GM18909 (cell line): ENCODE measurements at regions not wholly inside any gene's neighbourhood (a gene's known extent, or its start where the extent isn't known, plus 50 kb on each side); places are given as distances from the start of the nearest gene placed in this dataset.
"Not testable (repeated sequence)": the region's sequence is repeated elsewhere in the genome, so short reads cannot be mapped to it uniquely, and the experiment has no call there.

Experiments used
- ATAC-seq: cut with Tn5 transposase; IDR thresholded peaks from one replicate; pipeline ENCODE4 v1.9.1; 2021; ENCODE audit warnings: mild to moderate bottlenecking; ENCODE audit not compliant: unreplicated experiment, poor library complexity

DNA sequence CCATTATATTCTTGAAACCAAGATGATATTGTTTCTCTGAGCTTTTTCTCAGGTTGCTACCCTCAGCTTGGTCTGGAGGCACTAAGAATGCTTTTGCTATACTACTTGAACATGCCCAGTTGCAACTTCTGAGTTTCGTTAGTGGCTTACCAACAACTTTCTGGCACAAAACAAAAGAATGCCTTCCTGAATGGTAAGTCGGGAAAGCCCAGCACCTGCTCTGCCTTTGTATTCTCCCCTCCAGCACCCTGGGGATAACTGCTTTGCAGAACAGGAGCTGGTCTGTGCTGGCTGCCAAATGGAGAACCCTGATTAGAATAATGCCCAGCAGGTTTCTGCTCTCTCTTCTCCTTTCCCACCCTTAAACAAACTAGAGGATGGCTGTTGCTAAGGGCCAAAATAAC is 149.3 kb downstream of the TGFB2 start:
- ATAC-seq = no peak

DNA sequence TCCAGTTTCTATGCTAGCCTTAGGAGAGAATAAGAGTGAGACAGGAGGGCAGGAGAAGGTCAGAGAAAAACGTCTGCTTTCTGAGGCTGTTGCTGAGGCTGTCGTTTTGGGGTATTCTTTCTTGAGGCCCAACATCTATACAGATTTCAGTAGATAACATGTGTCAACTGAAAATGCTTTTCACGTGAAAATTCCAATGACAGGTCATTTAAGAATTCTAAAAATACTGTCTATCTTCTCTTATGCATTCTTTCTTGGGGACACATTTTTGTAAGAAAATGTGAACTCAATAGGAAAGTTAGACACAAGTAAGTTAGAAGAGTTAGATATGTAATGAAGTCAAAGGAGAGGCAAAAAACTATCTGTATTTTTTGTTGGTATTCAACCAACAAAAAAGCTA is 150.8 kb downstream of the TGFB2 start:
- ATAC-seq = no peak

DNA sequence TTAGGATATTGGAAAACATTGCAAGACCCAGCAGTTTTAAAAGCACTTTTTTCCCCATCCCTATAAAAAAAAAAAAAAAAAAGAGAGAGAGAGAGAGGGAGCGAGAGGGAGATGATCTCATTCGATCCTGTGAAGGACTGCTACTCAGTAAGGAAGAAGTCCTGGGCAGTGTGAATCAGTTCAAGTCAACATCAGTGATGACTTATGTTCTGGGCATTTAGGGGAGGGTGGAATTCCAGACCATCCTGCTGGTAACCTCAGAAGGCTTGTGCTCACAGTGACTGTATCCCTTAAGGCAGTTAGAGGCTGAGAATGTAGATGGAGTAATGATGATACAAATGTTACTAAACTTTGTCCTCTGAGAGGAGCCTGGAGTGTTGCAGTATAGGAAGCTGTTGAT is 151.4 kb downstream of the TGFB2 start:
- no peak for ATAC-seq

DNA sequence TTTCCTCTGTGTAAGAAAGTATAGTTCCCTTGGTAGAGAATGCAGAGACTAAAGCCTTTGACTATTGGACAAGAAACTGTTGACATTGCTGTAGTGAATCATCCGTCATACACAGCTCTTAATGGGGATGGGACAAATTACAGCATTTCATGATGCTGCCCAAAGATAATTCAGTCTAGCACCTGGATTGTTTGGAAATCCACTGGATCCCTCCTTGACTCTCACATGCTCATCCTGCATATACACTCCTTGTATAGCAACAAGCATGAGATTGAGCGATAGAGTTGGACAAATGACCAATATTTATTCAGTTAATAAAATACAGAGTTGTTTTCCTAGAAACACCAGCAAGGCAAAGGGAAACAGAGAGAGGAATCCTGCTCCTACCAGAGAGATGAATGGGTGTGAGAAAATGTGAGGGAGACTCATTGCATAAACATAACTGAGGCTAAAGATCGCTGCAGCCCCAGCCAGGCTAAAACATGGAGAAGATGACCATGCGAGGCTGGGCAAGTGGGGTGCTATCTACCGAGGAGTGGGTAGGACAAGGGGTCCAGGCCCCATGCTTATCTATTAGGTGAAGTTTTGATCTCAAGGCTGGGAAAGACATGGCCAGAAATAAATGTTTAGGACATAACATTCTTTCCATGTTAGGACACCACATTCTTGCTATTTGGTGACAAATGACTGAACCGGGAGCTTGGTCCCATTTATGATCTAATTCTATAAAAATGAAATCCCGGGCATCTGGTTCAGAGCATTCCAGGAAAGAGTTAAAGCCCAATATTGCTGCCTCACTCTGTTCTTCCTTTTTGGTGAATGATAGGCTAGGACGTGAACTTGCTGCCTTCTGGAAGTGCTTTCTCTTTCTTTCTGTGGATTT is 153.2 kb downstream of the TGFB2 start:
- no peak for ATAC-seq

DNA sequence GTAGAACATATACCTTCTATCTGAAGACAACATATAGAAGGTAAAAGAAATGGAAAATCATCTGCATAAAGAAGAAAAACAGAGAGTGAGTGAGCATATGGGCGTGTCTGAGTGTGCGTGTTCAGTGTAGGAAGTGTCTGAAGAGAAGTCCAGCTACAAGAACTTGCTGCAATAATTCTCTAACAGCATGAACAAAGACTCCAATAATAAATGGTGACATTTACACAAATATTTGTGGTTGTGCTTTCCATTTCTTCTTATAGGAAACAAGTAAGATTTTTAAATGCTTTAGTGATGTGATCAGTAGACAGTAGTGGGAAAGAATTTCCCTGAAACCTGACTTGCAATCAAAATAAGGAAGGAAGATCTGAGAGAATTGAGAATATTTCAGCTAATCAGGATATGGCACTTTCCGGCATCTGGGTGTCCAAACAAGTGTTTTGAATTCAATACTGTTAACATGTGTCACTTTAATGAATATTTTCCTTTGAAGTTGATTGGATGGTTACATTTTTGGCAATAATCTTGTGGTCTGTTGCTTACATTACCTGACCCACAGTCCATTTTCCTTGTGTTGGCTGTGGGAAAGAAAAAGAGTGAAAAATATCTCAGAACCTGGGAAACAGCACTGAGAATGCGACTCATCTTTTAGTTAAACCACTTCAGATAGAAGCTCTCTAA is 154.0 kb downstream of the TGFB2 start:
- ATAC-seq = no peak

DNA sequence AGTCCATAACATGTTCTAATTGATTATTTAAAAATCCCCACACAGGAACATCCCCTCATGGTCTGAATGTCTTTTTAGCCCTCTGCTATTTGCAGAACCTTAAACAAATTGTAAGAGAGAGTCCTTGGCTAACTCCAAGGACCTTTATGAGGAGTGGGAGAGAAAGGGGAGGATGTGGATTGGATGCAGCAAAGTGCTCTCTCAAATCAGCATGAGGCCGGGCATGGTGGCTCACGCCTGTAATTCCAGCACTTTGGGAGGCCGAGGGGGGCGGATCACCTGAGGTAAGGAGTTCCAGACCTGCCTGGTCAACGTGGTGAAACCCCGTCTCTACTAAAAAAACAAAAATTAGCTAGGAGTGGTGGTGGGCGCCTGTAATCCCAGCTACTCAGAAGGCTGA is 154.8 kb downstream of the TGFB2 start:
- no peak for ATAC-seq

DNA sequence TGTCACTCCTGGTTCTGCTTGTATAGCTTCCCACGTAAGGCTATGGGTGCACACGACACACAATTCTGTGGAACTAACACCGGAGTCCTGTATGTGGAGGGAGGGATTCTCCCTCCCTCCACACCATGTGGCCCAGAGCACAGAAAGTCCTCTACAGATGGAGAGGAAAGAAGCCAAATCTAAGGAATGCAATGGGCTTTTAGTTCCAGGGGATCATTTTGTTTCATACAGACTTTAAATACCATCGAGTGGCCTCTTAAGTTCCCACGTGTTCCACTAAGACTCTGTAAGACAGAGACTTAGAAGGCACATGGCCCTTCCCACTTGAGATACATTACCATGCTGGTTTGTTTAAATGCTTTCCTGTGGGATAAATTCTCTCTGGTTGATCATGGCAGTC is 156.0 kb downstream of the TGFB2 start:
- no peak for ATAC-seq

DNA sequence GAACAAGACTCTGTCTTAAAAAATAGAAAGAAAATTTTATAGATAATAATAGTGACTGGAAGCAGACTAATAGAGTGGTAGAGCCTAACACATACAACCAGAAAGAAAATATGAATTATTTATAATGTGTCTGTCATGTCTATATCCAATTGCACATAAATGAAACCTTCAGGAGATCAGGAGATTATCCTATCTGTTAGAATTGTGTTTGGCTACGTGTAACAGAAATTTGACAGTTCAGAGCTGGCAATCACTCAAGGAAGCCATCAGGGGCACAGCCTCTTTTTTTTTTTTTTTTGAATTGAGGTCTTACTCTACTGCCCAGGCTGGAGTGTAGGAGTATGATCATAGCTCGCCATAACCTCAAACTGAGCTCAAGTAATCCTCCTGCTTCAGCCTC is 157.2 kb downstream of the TGFB2 start:
- no peak for ATAC-seq

DNA sequence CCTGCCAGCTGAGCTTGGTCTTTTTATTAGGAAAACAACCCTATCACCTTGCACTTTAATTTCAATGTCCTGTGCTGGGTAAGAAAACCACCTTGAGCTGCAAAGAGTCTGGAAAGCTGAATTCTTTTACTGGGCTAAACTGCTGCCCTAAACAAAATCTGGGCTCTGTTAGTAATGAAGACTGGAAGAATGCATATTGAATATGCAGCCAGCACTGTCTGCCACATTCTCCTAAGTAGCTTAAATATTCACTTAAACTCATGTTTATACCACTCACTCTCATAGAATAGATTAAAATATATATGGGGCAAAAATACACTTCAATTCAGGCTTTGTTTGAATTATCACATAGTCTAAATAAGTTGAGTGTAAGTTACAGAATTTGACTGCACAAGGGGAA is 158.0 kb downstream of the TGFB2 start:
- no peak for ATAC-seq

DNA sequence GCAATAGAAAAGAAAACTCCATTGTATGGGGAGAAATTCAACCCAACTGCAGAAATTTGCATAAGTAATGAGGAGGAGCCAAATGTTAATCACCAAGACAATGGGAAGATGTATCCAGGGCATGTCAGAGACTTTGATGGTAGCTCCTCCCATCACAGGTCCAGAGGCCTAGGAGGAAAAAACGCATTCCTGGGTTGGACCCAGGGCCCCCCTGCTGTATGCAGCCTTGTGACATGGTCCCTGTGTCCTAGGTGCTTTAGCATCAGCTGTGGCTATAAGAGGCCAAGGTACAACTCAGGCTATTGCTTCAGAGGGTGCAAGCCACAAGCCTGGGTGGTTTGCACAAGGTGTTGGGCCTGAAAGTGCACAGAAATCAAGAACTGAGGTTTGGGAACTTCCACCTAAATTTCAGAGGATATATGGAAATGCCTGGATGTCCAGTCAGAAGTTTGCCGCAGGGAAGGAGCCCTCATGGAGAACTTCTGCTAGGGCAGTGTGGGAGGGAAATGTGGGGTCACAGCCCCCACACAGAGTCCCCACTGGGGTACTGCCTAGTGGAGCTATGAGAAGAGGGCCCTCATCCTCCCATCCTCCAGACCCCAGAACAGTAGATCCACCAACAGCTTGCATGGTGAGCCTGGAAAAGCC is 162.3 kb downstream of the TGFB2 start:
- ATAC-seq = no peak

DNA sequence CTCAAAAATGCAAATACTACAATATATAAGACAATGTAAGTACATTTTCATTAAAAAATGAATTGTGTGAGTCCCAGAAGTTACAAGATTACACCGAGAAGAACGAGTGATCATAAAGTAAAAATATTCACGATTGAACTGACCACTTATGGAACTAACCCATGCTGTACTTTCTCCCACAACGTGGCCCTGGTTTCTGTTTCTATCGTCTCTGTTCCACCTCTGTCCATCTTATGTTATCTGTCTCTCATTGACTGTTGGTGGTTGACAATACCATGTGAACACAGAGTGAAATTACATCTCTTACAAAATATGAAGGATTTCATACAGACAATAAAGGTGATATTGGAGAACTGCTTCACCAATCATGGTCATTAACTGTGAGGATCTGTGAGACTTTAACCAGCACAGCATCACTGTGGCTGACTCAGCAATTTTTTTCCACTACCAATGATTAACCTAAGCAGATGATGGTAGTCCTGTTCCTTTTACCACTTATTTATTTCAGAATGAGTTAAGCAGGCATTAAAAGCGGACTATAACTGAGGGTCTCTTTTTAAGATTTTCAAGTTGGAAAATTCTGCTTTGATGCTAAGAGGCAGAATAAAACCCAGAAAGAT is 165.1 kb downstream of the TGFB2 start:
- ATAC-seq = no peak

DNA sequence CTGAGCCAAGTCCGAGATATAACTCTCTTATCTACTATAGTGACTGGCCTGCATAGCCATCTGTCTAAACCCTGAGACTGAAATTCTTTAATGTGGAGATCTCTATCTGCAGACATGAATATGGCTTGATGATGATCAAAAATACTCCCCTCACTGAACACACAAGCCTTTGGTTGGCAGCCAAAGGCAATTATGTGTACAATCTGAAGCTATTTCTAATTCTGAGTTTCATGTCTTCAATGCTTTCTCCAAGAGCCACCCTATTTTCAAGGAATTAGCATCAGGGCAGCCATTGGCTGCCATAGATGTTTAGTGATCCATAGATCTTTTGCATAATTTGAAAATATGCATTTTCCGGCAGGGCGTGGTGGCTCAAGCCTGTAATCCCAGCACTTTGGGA is 168.2 kb downstream of the TGFB2 start:
- ATAC-seq = no peak

DNA sequence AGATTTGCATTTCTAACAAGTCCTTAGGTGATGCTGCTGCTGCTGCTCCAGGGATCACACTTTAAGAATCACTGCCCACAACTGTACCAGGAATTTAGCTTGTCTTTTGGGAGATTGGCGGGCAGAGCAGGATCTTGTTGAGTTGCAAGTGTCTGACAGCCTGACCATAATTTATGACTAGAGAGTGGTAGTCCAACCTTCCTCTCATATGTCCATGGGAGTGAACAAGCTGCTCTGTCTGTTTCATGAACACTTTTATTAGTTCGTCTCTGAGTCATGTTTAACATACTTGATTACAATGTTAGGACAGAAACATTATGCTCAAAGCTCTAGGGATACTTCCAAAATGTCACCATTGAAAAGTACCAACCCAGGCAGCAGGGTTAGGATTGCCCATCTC is 169.6 kb downstream of the TGFB2 start:
- ATAC-seq = no peak

DNA sequence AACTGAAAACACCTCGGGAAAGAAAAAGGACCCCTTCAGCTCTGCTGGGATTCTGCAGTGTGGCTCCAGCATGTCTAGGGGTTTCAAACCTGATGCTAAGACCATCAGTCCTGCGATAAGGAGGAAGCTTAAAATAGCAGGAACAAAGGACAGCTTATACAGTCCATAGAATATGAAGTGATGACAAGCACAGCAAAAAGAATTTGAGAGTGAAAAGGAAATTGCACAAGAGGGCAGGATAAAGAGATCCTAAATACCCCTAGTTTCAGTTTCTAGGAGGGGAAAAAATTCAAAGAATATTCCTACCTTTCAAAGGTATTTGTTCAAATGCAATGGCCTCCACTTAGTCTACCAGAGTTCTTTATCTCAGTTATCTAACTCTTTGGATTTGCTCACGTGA is 171.4 kb downstream of the TGFB2 start:
- ATAC-seq = no peak

DNA sequence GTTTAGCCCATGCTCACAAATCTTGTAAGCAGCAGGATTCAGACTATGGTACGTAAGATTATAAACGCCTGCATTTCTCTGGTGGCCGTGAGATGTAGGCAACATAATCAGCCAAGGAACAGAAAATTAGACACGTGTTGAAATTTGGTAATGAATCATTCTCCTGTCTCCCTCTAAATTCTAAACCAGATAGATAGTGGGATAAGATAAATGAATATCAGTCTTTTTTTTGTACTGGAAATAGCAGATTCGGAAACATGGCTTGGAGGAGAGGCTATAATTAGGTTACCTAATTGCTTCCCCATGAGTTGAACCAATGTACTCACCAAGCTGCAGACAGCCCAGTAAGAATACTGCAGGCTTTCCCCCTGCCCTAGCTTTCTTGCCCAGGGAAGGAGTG is 172.3 kb downstream of the TGFB2 start:
- no peak for ATAC-seq

DNA sequence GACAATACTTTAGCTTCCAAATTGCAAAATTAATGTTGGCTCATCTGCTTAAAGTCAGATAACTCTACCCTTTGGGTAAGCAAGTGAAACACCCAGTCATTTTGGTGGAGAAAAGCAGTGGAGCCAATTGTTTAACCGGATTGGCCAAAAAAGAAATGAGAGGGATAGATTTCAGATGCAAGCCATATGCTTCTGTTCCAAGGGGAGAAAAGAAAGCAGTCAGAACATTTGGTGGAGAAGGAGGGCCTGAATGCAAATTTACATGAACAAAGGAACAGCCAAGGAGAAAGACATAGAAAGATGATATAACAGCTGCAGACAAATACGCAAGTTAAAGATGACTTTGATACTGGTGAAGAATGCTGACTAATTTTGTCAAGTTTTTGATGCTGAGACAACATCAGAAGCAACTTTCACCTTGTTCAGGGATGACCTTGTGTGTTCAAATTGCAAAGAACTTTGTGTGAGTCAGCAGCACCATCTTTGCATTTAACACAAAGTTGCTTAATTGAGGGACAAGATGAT is 173.1 kb downstream of the TGFB2 start:
- ATAC-seq = no peak

DNA sequence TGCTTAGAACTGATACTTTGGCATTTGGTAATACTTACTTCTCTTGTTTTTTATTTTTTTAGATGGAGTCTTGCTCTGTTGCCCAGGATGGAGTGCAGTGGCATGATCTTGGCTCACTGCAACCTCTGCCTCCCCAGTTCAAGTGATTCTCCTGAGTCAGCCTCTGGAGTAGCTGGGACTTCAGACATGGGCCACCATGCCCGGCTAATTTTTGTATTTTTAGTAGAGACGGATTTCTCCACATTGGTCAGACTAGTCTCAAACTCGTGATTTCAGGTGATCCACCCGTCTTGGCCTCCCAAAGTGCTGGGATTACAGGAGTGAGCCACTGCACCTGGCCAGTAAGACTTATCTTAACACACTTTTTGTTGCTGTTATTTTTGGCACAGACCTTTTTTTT is 175.5 kb downstream of the TGFB2 start:
- not testable (repeated sequence) for ATAC-seq

DNA sequence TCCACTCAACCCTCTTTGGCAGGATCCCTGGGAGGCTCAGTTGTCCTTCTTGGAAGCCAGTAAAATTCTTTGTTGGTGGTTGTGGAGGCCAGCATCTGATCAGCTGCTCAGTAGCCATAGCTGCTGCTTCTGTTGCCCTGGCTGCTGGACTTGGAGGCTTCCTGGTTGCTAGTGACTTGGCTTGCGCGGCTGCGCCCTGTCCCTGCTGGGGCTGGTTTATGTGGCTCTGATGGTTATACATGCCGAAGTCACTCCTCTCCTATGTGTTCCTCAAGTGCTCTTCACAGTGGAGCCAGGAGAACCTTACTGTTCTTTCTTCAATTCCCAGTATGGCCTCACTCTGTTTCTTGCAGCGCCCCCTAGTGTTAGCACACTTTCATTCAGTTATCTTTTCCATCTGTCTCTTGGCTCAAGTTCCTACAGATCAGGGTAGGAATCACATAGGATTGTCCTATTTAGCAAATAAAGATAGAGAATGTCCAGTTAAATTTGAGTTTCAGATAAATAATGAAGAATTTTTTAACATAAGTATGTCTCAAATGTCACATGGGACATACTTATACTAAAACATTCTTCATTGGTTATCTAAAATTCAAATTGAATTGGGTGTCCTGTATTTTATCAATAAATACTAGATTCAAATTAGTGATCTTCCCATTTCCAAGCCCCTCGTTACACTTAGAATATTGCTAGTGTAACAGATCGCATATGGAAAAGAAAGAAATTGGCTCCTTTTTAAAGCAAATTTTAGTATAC is 176.5 kb downstream of the TGFB2 start:
- ATAC-seq = peak; percentile 68

DNA sequence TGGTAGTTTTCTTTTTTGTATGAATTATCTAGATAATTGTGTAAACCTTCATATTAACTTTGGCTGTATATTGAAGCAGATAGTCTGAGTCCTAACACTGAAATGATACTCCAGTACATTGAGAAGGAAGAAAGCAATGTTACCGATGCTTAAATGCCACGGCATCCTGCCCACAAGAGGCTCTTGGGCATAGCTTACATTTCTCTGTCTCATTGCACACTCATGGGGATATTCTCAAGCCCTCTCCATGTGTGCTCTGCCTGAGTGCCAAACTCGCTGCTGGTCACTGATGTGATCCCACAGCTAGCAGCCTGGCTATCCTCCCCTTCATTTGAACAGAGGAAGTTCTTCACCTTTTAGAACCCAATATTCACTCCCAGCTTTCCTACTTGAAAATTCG is 179.4 kb downstream of the TGFB2 start:
- no peak for ATAC-seq

DNA sequence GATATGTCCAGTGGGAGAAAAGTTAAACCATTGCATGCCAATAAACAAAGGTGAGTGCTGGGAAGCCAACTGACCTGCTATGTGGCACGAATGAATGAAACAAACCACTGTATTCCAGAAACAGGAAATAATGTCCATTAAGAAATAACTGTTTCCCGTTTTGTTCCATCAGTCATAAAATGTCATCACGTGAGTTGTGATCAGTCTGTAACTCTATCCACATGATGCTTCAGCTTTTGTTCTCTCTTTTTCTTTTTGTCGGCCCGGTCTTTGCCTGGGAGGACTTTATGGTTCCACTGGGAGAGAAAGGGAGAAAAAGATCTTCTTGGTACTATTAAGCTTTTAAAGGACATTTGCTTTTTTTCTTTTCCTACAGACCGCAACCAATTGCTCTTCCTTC is 179.9 kb downstream of the TGFB2 start:
- ATAC-seq = no peak
